GM12878 (cell line): ENCODE measurements at regions not wholly inside any gene's neighbourhood (a gene's known extent, or its start where the extent isn't known, plus 50 kb on each side); places are given as distances from the start of the nearest gene placed in this dataset.
A peak's percentile ranks its signal among the peaks of the same experiment; 100 is the strongest.

Source experiments
- ATAC-seq: fragments of 200-7000 bp; cut with Tn5 transposase; 3 replicates; pipeline ENCODE4 v1.9.1; 2020; ENCODE audit warnings: mild to moderate bottlenecking, moderate library complexity
- BruUV-seq: library from RNA; stranded (reverse); fragments of 400-500 nt; replicated peaks from 2 replicates; lab custom pipeline; 2021; lab: Mats Ljungman, UMichigan
- CTCF ChIA-PET: fragments of 300-600 bp; sonication (Branson Sonifier 250); formaldehyde crosslinking; extraction: SDS; loops from one replicate; lab custom pipeline; 2021; ENCODE audit warnings: inconsistent platforms; lab: Yijun Ruan, JAX
- POLR2A ChIA-PET: fragments of 350-600 bp; formaldehyde crosslinking; extraction: SDS; loops from one replicate; lab custom pipeline; 2021; ENCODE audit warnings: inconsistent platforms; lab: Charles Lee
- RAD21 ChIA-PET: fragments of 300-600 bp; sonication (Branson Sonifier 250); formaldehyde crosslinking; loops from one replicate; lab custom pipeline; 2023; ENCODE audit warnings: antibody characterized with exemption; ENCODE audit not compliant: unreplicated experiment; lab: Charles Lee
- SMC1A ChIA-PET: fragments of 300-600 bp; sonication (Branson Sonifier 250); formaldehyde crosslinking; loops from one replicate; lab custom pipeline; 2023; ENCODE audit not compliant: unreplicated experiment, uncharacterized antibody; lab: Charles Lee
- DNase-seq: peaks from one replicate; pipeline ENCODE4 v3.0.0-alpha.2; 2011; ENCODE audit warnings: low read depth, low spot score
- FAIRE-seq: peaks from 3 replicates; lab custom pipeline; 2011; peaks lifted over from hg19 to GRCh38; lab: Jason Lieb, UNC
- H2AFZ ChIP-seq: 2 replicates; pipeline ENCODE4 v1.6.0; 2011; ENCODE audit warnings: low read depth, low read length, control low read depth; ENCODE audit not compliant: control insufficient read depth
- H3K27ac ChIP-seq: 2 replicates; pipeline ENCODE4 v1.5.1; 2011; ENCODE audit warnings: control low read depth; ENCODE audit not compliant: control insufficient read depth, insufficient read depth
- H3K27me3 ChIP-seq, 2 experiments: replicated peaks in 1 of 2; 2 replicates each; pipeline versions ENCODE4 v1.6.0 to v1.6.1; 2011; ENCODE audit warnings: low read length in 1 of 2; ENCODE audit not compliant: control insufficient read depth in 2 of 2, insufficient read depth in 2 of 2
- H3K36me3 ChIP-seq, 2 experiments: 2 replicates each; pipeline ENCODE4 v1.5.1; 2011; ENCODE audit warnings: low read length in 1 of 2; ENCODE audit not compliant: control insufficient read depth in 2 of 2, insufficient read depth in 2 of 2
- H3K4me1 ChIP-seq: 2 replicates; pipeline ENCODE4 v1.6.1; 2011; ENCODE audit warnings: mild to moderate bottlenecking, low read length, moderate library complexity, mixed read lengths; ENCODE audit not compliant: control insufficient read depth, insufficient read depth
- H3K4me2 ChIP-seq: 2 replicates; pipeline ENCODE4 v1.6.0; 2011; ENCODE audit warnings: control low read depth; ENCODE audit not compliant: control insufficient read depth, insufficient read depth
- H3K4me3 ChIP-seq: fragments of 200-600 bp; sonication (generic); 2 replicates; pipeline ENCODE4 v1.5.1; 2016
- H3K79me2 ChIP-seq: 2 replicates; pipeline ENCODE4 v1.6.0; 2011; ENCODE audit warnings: low read length; ENCODE audit not compliant: control insufficient read depth, insufficient read depth
- H3K9ac ChIP-seq: 2 replicates; pipeline ENCODE4 v1.8.0; 2011; ENCODE audit warnings: low read length, control low read depth, mixed read lengths; ENCODE audit not compliant: control insufficient read depth, insufficient read depth
- H3K9me3 ChIP-seq: replicated peaks from 3 replicates; pipeline ENCODE4 v1.5.1; 2011; ENCODE audit warnings: mild to moderate bottlenecking, low read length; ENCODE audit not compliant: control insufficient read depth, insufficient read depth
- H4K20me1 ChIP-seq: 2 replicates; pipeline ENCODE4 v1.6.0; 2011; ENCODE audit not compliant: control insufficient read depth, insufficient read depth
- CEBPB ChIP-seq, 2 experiments: fragments of 150-350 bp in 1 of 2; IDR thresholded peaks; 2 replicates each; pipeline ENCODE4 v1.6.1; 2012 to 2014; ENCODE audit warnings: low read depth in 2 of 2, low read length in 2 of 2, borderline replicate concordance in 1 of 2, inconsistent platforms in 1 of 2
- NR2C2 ChIP-seq: IDR thresholded peaks from 2 replicates; pipeline ENCODE4 v1.6.1; 2011; ENCODE audit warnings: borderline replicate concordance, low read depth; ENCODE audit not compliant: control insufficient read depth, insufficient read length
- WGBS: methylation state at CpG from one replicate; pipeline ENCODE4 v1.1.6; 2016; ENCODE audit warnings: low lambda C conversion rate; ENCODE audit not compliant: insufficient replicate concordance, insufficient coverage; ENCODE audit errors: missing lambda C conversion rate; 5-methylcytosine and 5-hydroxymethylcytosine counted together
- in situ Hi-C: fragments of 300-500 bp; cut with MboI; formaldehyde crosslinking; loops from 9 replicates; pipeline ENCODE4 v1.14.3; 2018; ENCODE audit warnings: mixed read lengths
- intact Hi-C: fragments of 100-400 bp; cut with micrococcal nuclease; formaldehyde crosslinking; loops from one replicate; pipeline ENCODE4 v1.14.2; 2022; ENCODE audit not compliant: unreplicated experiment
- TF ChIP-seq, protein P1 (sequence below): IDR thresholded peaks from 2 replicates; pipeline ENCODE4 v1.6.1; 2012; ENCODE audit warnings: improper control_type of control experiment, low read depth, low read length; ENCODE audit not compliant: insufficient replicate concordance

DNA sequence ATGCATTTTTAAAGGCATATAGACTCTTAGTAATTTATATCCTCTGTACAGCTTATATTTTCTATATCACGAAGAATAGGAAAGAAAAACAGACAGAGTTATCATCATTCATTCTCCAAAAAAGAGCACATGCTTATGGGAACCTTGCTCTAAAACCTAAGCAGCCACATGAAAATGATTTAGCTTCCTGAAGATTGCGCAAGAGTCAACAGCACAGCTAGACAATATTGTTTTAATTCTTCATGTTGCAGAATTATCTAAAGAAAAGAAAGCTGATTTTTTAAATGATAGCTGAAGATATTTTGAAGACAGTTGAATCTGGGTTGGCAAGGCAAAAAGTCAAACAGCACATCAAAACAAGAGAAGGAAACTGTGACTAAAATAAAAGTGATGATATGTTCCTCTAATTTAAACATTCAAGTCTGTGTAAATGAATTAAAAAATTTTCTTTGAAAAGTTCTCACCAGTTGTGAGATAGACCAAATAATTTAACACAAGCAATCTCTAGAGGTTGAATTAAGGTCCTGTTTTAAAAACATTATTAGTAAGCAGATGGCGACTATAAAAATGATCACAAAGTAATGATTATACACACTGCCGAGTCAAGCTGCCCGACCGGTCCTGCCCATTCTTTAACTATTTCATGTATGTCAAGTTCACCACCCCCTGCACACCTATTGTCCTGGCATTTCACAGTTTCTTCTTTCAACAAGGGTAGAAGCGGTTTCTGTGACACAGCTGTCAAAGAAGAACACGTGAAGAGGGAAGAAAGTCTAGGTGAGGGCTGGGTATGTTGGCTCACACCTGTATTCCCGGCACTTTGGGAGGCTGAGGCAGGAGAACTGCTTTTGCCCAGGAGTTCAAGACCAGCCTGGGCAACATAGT lies 74.2 kb upstream of the BHLHE40 start:
- ChIA-PET POLR2A (interaction anchor here (0.9 to 1.4 kb wide), 4 partner anchors 10 to 151 kb away, joined by 3 to 9 read pairs (median 4); no protein-coding TSS in a partner anchor), RAD21 (interaction anchor here (0.7 to 4.6 kb wide), 9 partner anchors 23 to 185 kb away, joined by 3 to 26 read pairs (median 4); partner anchors contain the start of gene BHLHE40), SMC1A (interaction anchor here (0.6 to 4.9 kb wide), 15 partner anchors 10 to 155 kb away, joined by 3 to 21 read pairs (median 4); no protein-coding TSS in a partner anchor), CTCF (interaction anchor here (1.0 to 2.2 kb wide), 4 partner anchors 13 to 71 kb away, joined by 3 to 10 read pairs (median 4); no protein-coding TSS in a partner anchor)
- intact Hi-C loops (loop anchor here (5.0 kb wide), 1 partner anchor 152 kb away; no protein-coding TSS in a partner anchor), in situ Hi-C loops (no loop called here)
- no peak overlapping the region for H3K27ac ChIP-seq
- no peaks in the 10 kb centered on the region for H3K27me3 ChIP-seq
- H3K4me3 ChIP-seq = no peak overlapping the region
- no peak for FAIRE-seq
- no peak overlapping the region for H3K9ac ChIP-seq
- WGBS = 85% methylated on average over 9 of the region's 9 CpGs
- no peaks in the 10 kb centered on the region for H3K36me3 ChIP-seq
- no peak for ATAC-seq
- H3K79me2 ChIP-seq = no peaks in the 10 kb centered on the region
- BruUV-seq = no TSS peak
- no peaks in the 10 kb centered on the region for H4K20me1 ChIP-seq
- peaks cover 2% of the 10 kb centered on the region; the same call in 1 of the 3 replicates for H3K9me3 ChIP-seq
- TF ChIP-seq NR2C2 (no peak), CEBPB (IDR thresholded peaks at IDR 0.05; ENCODE audit: borderline replicate concordance in 1 of 2, low read depth in 2 of 2, low read length in 2 of 2) (peak; percentile 73 to 92; a peak in 3 of 4 replicates)
- TF ChIP-seq, protein P1, sequence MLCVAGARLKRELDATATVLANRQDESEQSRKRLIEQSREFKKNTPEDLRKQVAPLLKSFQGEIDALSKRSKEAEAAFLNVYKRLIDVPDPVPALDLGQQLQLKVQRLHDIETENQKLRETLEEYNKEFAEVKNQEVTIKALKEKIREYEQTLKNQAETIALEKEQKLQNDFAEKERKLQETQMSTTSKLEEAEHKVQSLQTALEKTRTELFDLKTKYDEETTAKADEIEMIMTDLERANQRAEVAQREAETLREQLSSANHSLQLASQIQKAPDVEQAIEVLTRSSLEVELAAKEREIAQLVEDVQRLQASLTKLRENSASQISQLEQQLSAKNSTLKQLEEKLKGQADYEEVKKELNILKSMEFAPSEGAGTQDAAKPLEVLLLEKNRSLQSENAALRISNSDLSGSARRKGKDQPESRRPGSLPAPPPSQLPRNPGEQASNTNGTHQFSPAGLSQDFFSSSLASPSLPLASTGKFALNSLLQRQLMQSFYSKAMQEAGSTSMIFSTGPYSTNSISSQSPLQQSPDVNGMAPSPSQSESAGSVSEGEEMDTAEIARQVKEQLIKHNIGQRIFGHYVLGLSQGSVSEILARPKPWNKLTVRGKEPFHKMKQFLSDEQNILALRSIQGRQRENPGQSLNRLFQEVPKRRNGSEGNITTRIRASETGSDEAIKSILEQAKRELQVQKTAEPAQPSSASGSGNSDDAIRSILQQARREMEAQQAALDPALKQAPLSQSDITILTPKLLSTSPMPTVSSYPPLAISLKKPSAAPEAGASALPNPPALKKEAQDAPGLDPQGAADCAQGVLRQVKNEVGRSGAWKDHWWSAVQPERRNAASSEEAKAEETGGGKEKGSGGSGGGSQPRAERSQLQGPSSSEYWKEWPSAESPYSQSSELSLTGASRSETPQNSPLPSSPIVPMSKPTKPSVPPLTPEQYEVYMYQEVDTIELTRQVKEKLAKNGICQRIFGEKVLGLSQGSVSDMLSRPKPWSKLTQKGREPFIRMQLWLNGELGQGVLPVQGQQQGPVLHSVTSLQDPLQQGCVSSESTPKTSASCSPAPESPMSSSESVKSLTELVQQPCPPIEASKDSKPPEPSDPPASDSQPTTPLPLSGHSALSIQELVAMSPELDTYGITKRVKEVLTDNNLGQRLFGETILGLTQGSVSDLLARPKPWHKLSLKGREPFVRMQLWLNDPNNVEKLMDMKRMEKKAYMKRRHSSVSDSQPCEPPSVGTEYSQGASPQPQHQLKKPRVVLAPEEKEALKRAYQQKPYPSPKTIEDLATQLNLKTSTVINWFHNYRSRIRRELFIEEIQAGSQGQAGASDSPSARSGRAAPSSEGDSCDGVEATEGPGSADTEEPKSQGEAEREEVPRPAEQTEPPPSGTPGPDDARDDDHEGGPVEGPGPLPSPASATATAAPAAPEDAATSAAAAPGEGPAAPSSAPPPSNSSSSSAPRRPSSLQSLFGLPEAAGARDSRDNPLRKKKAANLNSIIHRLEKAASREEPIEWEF = no peak
- no peak for DNase-seq
- peaks cover 22% of the 10 kb centered on the region for H3K4me1 ChIP-seq
- no peak overlapping the region for H3K4me2 ChIP-seq
- H2AFZ ChIP-seq = no peak overlapping the region
